GM12878 (cell line): ENCODE measurements at regions not wholly inside any gene's neighbourhood (a gene's known extent, or its start where the extent isn't known, plus 50 kb on each side); places are given as distances from the start of the nearest gene placed in this dataset.

Experiments
- ATAC-seq: fragments of 200-7000 bp; cut with Tn5 transposase; 3 replicates; pipeline ENCODE4 v1.9.1; 2020; ENCODE audit warnings: mild to moderate bottlenecking, moderate library complexity
- BruUV-seq: library from RNA; stranded (reverse); fragments of 400-500 nt; replicated peaks from 2 replicates; lab custom pipeline; 2021; lab: Mats Ljungman, UMichigan
- CTCF ChIA-PET: fragments of 300-600 bp; sonication (Branson Sonifier 250); formaldehyde crosslinking; extraction: SDS; loops from one replicate; lab custom pipeline; 2021; ENCODE audit warnings: inconsistent platforms; lab: Yijun Ruan, JAX
- POLR2A ChIA-PET: fragments of 350-600 bp; formaldehyde crosslinking; extraction: SDS; loops from one replicate; lab custom pipeline; 2021; ENCODE audit warnings: inconsistent platforms; lab: Charles Lee
- RAD21 ChIA-PET: fragments of 300-600 bp; sonication (Branson Sonifier 250); formaldehyde crosslinking; loops from one replicate; lab custom pipeline; 2023; ENCODE audit warnings: antibody characterized with exemption; ENCODE audit not compliant: unreplicated experiment; lab: Charles Lee
- SMC1A ChIA-PET: fragments of 300-600 bp; sonication (Branson Sonifier 250); formaldehyde crosslinking; loops from one replicate; lab custom pipeline; 2023; ENCODE audit not compliant: unreplicated experiment, uncharacterized antibody; lab: Charles Lee
- DNase-seq: peaks from one replicate; pipeline ENCODE4 v3.0.0-alpha.2; 2011; ENCODE audit warnings: low read depth, low spot score
- FAIRE-seq: peaks from 3 replicates; lab custom pipeline; 2011; peaks lifted over from hg19 to GRCh38; lab: Jason Lieb, UNC
- H2AFZ ChIP-seq: 2 replicates; pipeline ENCODE4 v1.6.0; 2011; ENCODE audit warnings: low read depth, low read length, control low read depth; ENCODE audit not compliant: control insufficient read depth
- H3K27ac ChIP-seq: 2 replicates; pipeline ENCODE4 v1.5.1; 2011; ENCODE audit warnings: control low read depth; ENCODE audit not compliant: control insufficient read depth, insufficient read depth
- H3K27me3 ChIP-seq, 2 experiments: replicated peaks in 1 of 2; 2 replicates each; pipeline versions ENCODE4 v1.6.0 to v1.6.1; 2011; ENCODE audit warnings: low read length in 1 of 2; ENCODE audit not compliant: control insufficient read depth in 2 of 2, insufficient read depth in 2 of 2
- H3K36me3 ChIP-seq, 2 experiments: 2 replicates each; pipeline ENCODE4 v1.5.1; 2011; ENCODE audit warnings: low read length in 1 of 2; ENCODE audit not compliant: control insufficient read depth in 2 of 2, insufficient read depth in 2 of 2
- H3K4me1 ChIP-seq: 2 replicates; pipeline ENCODE4 v1.6.1; 2011; ENCODE audit warnings: mild to moderate bottlenecking, low read length, moderate library complexity, mixed read lengths; ENCODE audit not compliant: control insufficient read depth, insufficient read depth
- H3K4me2 ChIP-seq: 2 replicates; pipeline ENCODE4 v1.6.0; 2011; ENCODE audit warnings: control low read depth; ENCODE audit not compliant: control insufficient read depth, insufficient read depth
- H3K4me3 ChIP-seq: fragments of 200-600 bp; sonication (generic); 2 replicates; pipeline ENCODE4 v1.5.1; 2016
- H3K79me2 ChIP-seq: 2 replicates; pipeline ENCODE4 v1.6.0; 2011; ENCODE audit warnings: low read length; ENCODE audit not compliant: control insufficient read depth, insufficient read depth
- H3K9ac ChIP-seq: 2 replicates; pipeline ENCODE4 v1.8.0; 2011; ENCODE audit warnings: low read length, control low read depth, mixed read lengths; ENCODE audit not compliant: control insufficient read depth, insufficient read depth
- H3K9me3 ChIP-seq: replicated peaks from 3 replicates; pipeline ENCODE4 v1.5.1; 2011; ENCODE audit warnings: mild to moderate bottlenecking, low read length; ENCODE audit not compliant: control insufficient read depth, insufficient read depth
- H4K20me1 ChIP-seq: 2 replicates; pipeline ENCODE4 v1.6.0; 2011; ENCODE audit not compliant: control insufficient read depth, insufficient read depth
- CBX3 ChIP-seq: fragments of 200-600 bp; sonication (generic); IDR thresholded peaks from 2 replicates; pipeline ENCODE4 v1.6.1; 2016; ENCODE audit warnings: low read depth, borderline replicate concordance
- CTCF ChIP-seq, 3 experiments: IDR thresholded peaks in 2 of 3; conservative IDR thresholded peaks in 1 of 3; 2 replicates each; pipeline ENCODE4 v1.5.1; 2011; ENCODE audit warnings: low read depth in 3 of 3, low read length in 3 of 3, mild to moderate bottlenecking in 3 of 3, control low read depth in 2 of 3, moderate library complexity in 2 of 3, inconsistent platforms in 1 of 3, mixed read lengths in 1 of 3; ENCODE audit not compliant: control insufficient read depth in 2 of 3, insufficient read depth in 1 of 3; ENCODE audit errors: extremely low read depth in 1 of 3
- EP300 ChIP-seq, 2 experiments: fragments of 150-350 bp in 1 of 2; IDR thresholded peaks; 2 replicates each; pipeline ENCODE4 v1.6.1; 2011 to 2012; ENCODE audit warnings: low read depth in 2 of 2, low read length in 2 of 2, borderline replicate concordance in 1 of 2, improper control_type of control experiment in 1 of 2, inconsistent platforms in 1 of 2; ENCODE audit not compliant: control insufficient read depth in 1 of 2
- ETV6 ChIP-seq, 2 experiments: fragments of 450-650 bp in 1 of 2; IDR thresholded peaks in 1 of 2; conservative IDR thresholded peaks in 1 of 2; 2 replicates each; pipeline ENCODE4 v1.6.1; 2014; ENCODE audit warnings: antibody characterized with exemption in 1 of 2, borderline replicate concordance in 1 of 2, low read depth in 1 of 2, mild to moderate bottlenecking in 1 of 2, moderate library complexity in 1 of 2
- LARP7 ChIP-seq: fragments of 450-650 bp; IDR thresholded peaks from 2 replicates; pipeline ENCODE4 v1.6.1; 2017; ENCODE audit warnings: mild to moderate bottlenecking
- MEF2A ChIP-seq: IDR thresholded peaks from 2 replicates; pipeline ENCODE4 v1.6.1; 2011; ENCODE audit warnings: low read depth, mild to moderate bottlenecking, low read length, moderate library complexity; ENCODE audit not compliant: insufficient read depth
- MEF2B ChIP-seq: fragments of 450-650 bp; IDR thresholded peaks from 2 replicates; pipeline ENCODE4 v1.6.1; 2018; ENCODE audit warnings: mild to moderate bottlenecking, moderate library complexity; ENCODE audit not compliant: partially characterized antibody, poor library complexity, severe bottlenecking
- NFYA ChIP-seq: IDR thresholded peaks from 2 replicates; pipeline ENCODE4 v1.6.1; 2011; ENCODE audit warnings: low read depth, mild to moderate bottlenecking, low read length, improper control_type of control experiment, borderline replicate concordance
- NR2F1 ChIP-seq: fragments of 450-650 bp; conservative IDR thresholded peaks from 2 replicates; pipeline ENCODE4 v1.6.1; 2017; ENCODE audit warnings: mild to moderate bottlenecking
- PAX8 ChIP-seq: fragments of 450-650 bp; IDR thresholded peaks from 2 replicates; pipeline ENCODE4 v1.6.1; 2017; ENCODE audit warnings: mild to moderate bottlenecking, moderate library complexity
- RAD21 ChIP-seq: IDR thresholded peaks from 2 replicates; pipeline ENCODE4 v1.6.1; 2011; ENCODE audit warnings: mild to moderate bottlenecking, low read depth, low read length, moderate library complexity; ENCODE audit not compliant: insufficient read depth
- RB1 ChIP-seq: fragments of 450-650 bp; formaldehyde crosslinking; IDR thresholded peaks from 2 replicates; pipeline ENCODE4 v1.6.1; 2017; ENCODE audit warnings: mild to moderate bottlenecking, borderline replicate concordance
- STAT3 ChIP-seq: IDR thresholded peaks from 2 replicates; pipeline ENCODE4 v1.6.1; 2011; ENCODE audit warnings: low read depth, low read length, improper control_type of control experiment
- SUZ12 ChIP-seq: fragments of 200-600 bp; sonication (generic); IDR thresholded peaks from one replicate; pipeline ENCODE4 v1.6.1; 2018; ENCODE audit warnings: antibody characterized with exemption, mild to moderate bottlenecking; ENCODE audit not compliant: unreplicated experiment
- WRNIP1 ChIP-seq: IDR thresholded peaks from 2 replicates; pipeline ENCODE4 v1.6.1; 2011; ENCODE audit warnings: low read depth, low read length, improper control_type of control experiment, borderline replicate concordance
- ZNF687 ChIP-seq: fragments of 450-650 bp; IDR thresholded peaks from 2 replicates; pipeline ENCODE4 v1.6.1; 2017; ENCODE audit warnings: mild to moderate bottlenecking, moderate library complexity
- ZSCAN29 ChIP-seq: fragments of 450-650 bp; IDR thresholded peaks from 2 replicates; pipeline ENCODE4 v1.6.1; 2017; ENCODE audit warnings: mild to moderate bottlenecking, moderate library complexity
- ZZZ3 ChIP-seq: IDR thresholded peaks from 2 replicates; pipeline ENCODE4 v1.6.1; 2011; ENCODE audit warnings: low read depth; ENCODE audit not compliant: control insufficient read depth, insufficient read length
- WGBS: methylation state at CpG from one replicate; pipeline ENCODE4 v1.1.6; 2016; ENCODE audit warnings: low lambda C conversion rate; ENCODE audit not compliant: insufficient replicate concordance, insufficient coverage; ENCODE audit errors: missing lambda C conversion rate; 5-methylcytosine and 5-hydroxymethylcytosine counted together
- in situ Hi-C: fragments of 300-500 bp; cut with MboI; formaldehyde crosslinking; loops from 9 replicates; pipeline ENCODE4 v1.14.3; 2018; ENCODE audit warnings: mixed read lengths
- intact Hi-C: fragments of 100-400 bp; cut with micrococcal nuclease; formaldehyde crosslinking; loops from one replicate; pipeline ENCODE4 v1.14.2; 2022; ENCODE audit not compliant: unreplicated experiment

GRCh38 chr1:101438359-101438758 is 201.5 kb downstream of the S1PR1 start:
- SMC1A ChIA-PET: interaction anchor here (0.8 to 12.4 kb wide), 48 partner anchors 7 to 569 kb away, joined by 3 to 507 read pairs (median 6); no protein-coding TSS in a partner anchor
- peak overlapping the region; percentile 37; the same call in 1 of the 2 replicates for H2AFZ ChIP-seq
- no peaks in the 10 kb centered on the region for H4K20me1 ChIP-seq
- peak overlapping the region; percentile 45 for H3K9ac ChIP-seq
- no TSS peak for BruUV-seq
- H3K9me3 ChIP-seq: 0 out of 3 replicates have a peak, but pooled peaks cover 2% of the 10 kb centered on the region
- intact Hi-C loops (loop anchor here (1.0 to 5.0 kb wide), 7 partner anchors 49 to 518 kb away; partner anchors contain the start of gene S1PR1), in situ Hi-C loops (loop anchor here (5.0 to 10.0 kb wide), 2 partner anchors 131 to 514 kb away; no protein-coding TSS in a partner anchor)
- no peak for DNase-seq
- RAD21 ChIA-PET: interaction anchor here (0.6 to 15.3 kb wide), 47 partner anchors 9 to 570 kb away, joined by 3 to 503 read pairs (median 5); no protein-coding TSS in a partner anchor
- H3K27ac ChIP-seq: peak overlapping the region; percentile 90
- peak; percentile 73 for ATAC-seq
- H3K79me2 ChIP-seq: no peaks in the 10 kb centered on the region
- peaks cover 46% of the 10 kb centered on the region for H3K4me1 ChIP-seq
- peak overlapping the region; percentile 15; the same call in 1 of the 2 replicates for H3K4me2 ChIP-seq
- CTCF ChIA-PET: interaction anchor here (0.6 to 11.5 kb wide), 55 partner anchors 11 to 570 kb away, joined by 3 to 323 read pairs (median 6); partner anchors contain the start of gene EXTL2
- H3K4me3 ChIP-seq: no peak overlapping the region
- no peak for FAIRE-seq
- H3K36me3 ChIP-seq: no peaks in the 10 kb centered on the region
- POLR2A ChIA-PET: interaction anchor here (0.8 to 10.3 kb wide), 7 partner anchors 15 to 543 kb away, joined by 3 to 209 read pairs (median 5); no protein-coding TSS in a partner anchor
- H3K27me3 ChIP-seq: no peaks in the 10 kb centered on the region
- 0% methylated on average over 3 of the region's 3 CpGs for WGBS
- TF ChIP-seq ZZZ3 (no peak), CBX3 (no peak), SUZ12 (no peak), ETV6 (conservative IDR thresholded peaks at IDR 0.05 in 1 of 2, IDR thresholded peaks at IDR 0.05 in 1 of 2; ENCODE audit: borderline replicate concordance in 1 of 2, low read depth in 1 of 2) (no peak), MEF2A (0 out of 2 replicates have a peak, but pooled peaks have one; percentile 39), NFYA (no peak), CTCF (IDR thresholded peaks at IDR 0.05 in 2 of 3, conservative IDR thresholded peaks at IDR 0.05 in 1 of 3; ENCODE audit: control insufficient read depth in 2 of 3, extremely low read depth in 1 of 3, insufficient read depth in 1 of 3, low read depth in 3 of 3, low read length in 3 of 3) (peak; percentile 67 to 86 (median 74)), RB1 (0 out of 2 replicates have a peak, but pooled peaks have one; percentile 54), ZSCAN29 (no peak), LARP7 (no peak), NR2F1 (no peak), RAD21 (peak; percentile 97), STAT3 (no peak), ZNF687 (no peak), WRNIP1 (0 out of 2 replicates have a peak, but pooled peaks have one; percentile 35), PAX8 (no peak), EP300 (IDR thresholded peaks at IDR 0.05; ENCODE audit: borderline replicate concordance in 1 of 2, control insufficient read depth in 1 of 2, low read depth in 2 of 2, low read length in 2 of 2) (no peak), MEF2B (peak; percentile 15)
